B cell (primary cell): ENCODE measurements at regions not wholly inside any gene's neighbourhood (a gene's known extent, or its start where the extent isn't known, plus 50 kb on each side); places are given as distances from the start of the nearest gene placed in this dataset.

Experiments used
- EZH2 ChIP-seq: IDR thresholded peaks from 2 replicates; pipeline ENCODE4 v1.6.1; 2012; ENCODE audit warnings: borderline replicate concordance, low read depth, mild to moderate bottlenecking, moderate library complexity, low read length; ENCODE audit not compliant: insufficient read depth, poor library complexity, severe bottlenecking
- TF ChIP-seq, protein P1 (sequence below): fragments of 200-600 bp; IDR thresholded peaks from one replicate; pipeline ENCODE4 v1.8.0; 2022; ENCODE audit warnings: antibody characterized with exemption, mild to moderate bottlenecking

- TF ChIP-seq, protein P1, sequence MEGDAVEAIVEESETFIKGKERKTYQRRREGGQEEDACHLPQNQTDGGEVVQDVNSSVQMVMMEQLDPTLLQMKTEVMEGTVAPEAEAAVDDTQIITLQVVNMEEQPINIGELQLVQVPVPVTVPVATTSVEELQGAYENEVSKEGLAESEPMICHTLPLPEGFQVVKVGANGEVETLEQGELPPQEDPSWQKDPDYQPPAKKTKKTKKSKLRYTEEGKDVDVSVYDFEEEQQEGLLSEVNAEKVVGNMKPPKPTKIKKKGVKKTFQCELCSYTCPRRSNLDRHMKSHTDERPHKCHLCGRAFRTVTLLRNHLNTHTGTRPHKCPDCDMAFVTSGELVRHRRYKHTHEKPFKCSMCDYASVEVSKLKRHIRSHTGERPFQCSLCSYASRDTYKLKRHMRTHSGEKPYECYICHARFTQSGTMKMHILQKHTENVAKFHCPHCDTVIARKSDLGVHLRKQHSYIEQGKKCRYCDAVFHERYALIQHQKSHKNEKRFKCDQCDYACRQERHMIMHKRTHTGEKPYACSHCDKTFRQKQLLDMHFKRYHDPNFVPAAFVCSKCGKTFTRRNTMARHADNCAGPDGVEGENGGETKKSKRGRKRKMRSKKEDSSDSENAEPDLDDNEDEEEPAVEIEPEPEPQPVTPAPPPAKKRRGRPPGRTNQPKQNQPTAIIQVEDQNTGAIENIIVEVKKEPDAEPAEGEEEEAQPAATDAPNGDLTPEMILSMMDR: no peak
- TF ChIP-seq EZH2: no peak
These were observed 320.9 kb upstream of the MC4R start for GRCh38 chr18:60693426-60693825.
